GM19238 (cell line): ENCODE measurements at regions not wholly inside any gene's neighbourhood (a gene's known extent, or its start where the extent isn't known, plus 50 kb on each side); places are given as distances from the start of the nearest gene placed in this dataset.

ENCODE experiments used
- DNase-seq: peaks from one replicate; pipeline ENCODE4 v3.0.0; 2011; ENCODE audit warnings: low spot score; ENCODE audit not compliant: insufficient read length

- DNase-seq = no peak
These were observed 50.7 kb upstream of the SPATA12 start for GRCh38 chr3:57009802-57010201.

GRCh38 chr3:57009367-57009766, 51.1 kb upstream of the SPATA12 start:
- DNase-seq = no peak

- no peak for DNase-seq
These were observed 52.7 kb upstream of the SPATA12 start for GRCh38 chr3:57007521-57008460.

GRCh38 chr3:57006949-57007419, 53.5 kb upstream of the SPATA12 start:
- DNase-seq = no peak

GRCh38 chr3:57006179-57006657, 54.2 kb upstream of the SPATA12 start:
- DNase-seq = no peak

- DNase-seq = no peak
These were observed 56.2 kb upstream of the SPATA12 start for GRCh38 chr3:57004229-57004628.

- DNase-seq = no peak
These were observed 56.8 kb upstream of the SPATA12 start for GRCh38 chr3:57003676-57004075.

- no peak for DNase-seq
These were observed 59.1 kb upstream of the SPATA12 start for GRCh38 chr3:57001356-57001755.

GRCh38 chr3:57000012-57000411, 60.5 kb upstream of the SPATA12 start:
- no peak for DNase-seq

- no peak for DNase-seq
These were observed 60.9 kb upstream of the SPATA12 start for GRCh38 chr3:56999547-56999946.

GRCh38 chr3:56998076-56998529, 62.4 kb upstream of the SPATA12 start:
- DNase-seq = no peak

- no peak for DNase-seq
These were observed 62.8 kb upstream of the SPATA12 start for GRCh38 chr3:56997675-56998074.

- no peak for DNase-seq
These were observed 63.4 kb upstream of the SPATA12 start for GRCh38 chr3:56997041-56997440.

GRCh38 chr3:56994391-56994790, 66.1 kb upstream of the SPATA12 start:
- DNase-seq = no peak

- no peak for DNase-seq
These were observed 69.8 kb upstream of the SPATA12 start for GRCh38 chr3:56990641-56991015.

- DNase-seq = no peak
These were observed 70.4 kb upstream of the SPATA12 start for GRCh38 chr3:56989977-56990640.

- DNase-seq = no peak
These were observed 71.1 kb upstream of the SPATA12 start for GRCh38 chr3:56989169-56989976.

GRCh38 chr3:56988458-56989168, 71.9 kb upstream of the SPATA12 start:
- DNase-seq = peak; percentile 44

GRCh38 chr3:56987238-56987895, 73.1 kb upstream of the SPATA12 start:
- DNase-seq = no peak

- DNase-seq = no peak
These were observed 74.1 kb upstream of the SPATA12 start for GRCh38 chr3:56986347-56986746.
